ENCODE measurements at regions not wholly inside any gene's neighbourhood (a gene's known extent, or its start where the extent isn't known, plus 50 kb on each side); places are given as distances from the start of the nearest gene placed in this dataset.

DNA sequence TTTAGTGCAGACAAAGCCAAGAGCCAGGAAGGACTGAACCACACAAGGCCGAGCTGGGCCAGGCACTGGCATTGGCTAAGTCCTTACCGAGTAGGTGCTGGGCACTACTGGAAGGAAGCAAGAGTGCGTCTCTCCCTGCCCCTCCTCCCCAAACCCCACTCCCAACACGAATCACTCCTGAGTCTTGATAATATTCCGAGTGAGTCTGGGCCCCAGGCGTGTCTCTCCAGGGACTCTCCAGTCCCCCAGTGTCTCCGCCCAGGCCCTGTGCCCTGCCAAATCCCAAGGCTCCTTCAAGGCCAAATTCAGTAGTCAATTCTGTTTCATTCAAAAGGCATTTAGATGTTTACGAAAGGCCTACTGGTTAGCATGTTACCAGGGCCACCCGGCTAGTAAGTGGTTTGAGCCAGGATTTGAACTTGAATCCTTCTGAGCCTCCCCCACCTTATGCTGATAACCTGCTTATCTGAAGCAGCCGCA lies 82.8 kb downstream of the GLI2 start:
- H3K36me3 Mint-ChIP-seq (ENCODE audit: low read depth): no peaks in the 10 kb centered on the region
- H3K4me1 Mint-ChIP-seq: no peaks in the 10 kb centered on the region
- H3K27ac Mint-ChIP-seq: no peak overlapping the region
- no peak for ATAC-seq (replicated peaks)
- no peak overlapping the region for H3K4me3 Mint-ChIP-seq
- H3K9me3 Mint-ChIP-seq: no peaks in the 10 kb centered on the region
- H3K27me3 Mint-ChIP-seq: no peaks in the 10 kb centered on the region

- H3K9me3 Mint-ChIP-seq: no peaks in the 10 kb centered on the region
- no peaks in the 10 kb centered on the region for H3K36me3 Mint-ChIP-seq (ENCODE audit: low read depth)
- H3K4me1 Mint-ChIP-seq: no peaks in the 10 kb centered on the region
- H3K27me3 Mint-ChIP-seq: no peaks in the 10 kb centered on the region
- no peak overlapping the region for H3K4me3 Mint-ChIP-seq
- H3K27ac Mint-ChIP-seq: no peak overlapping the region
- ATAC-seq (replicated peaks): no peak
These were observed 84.1 kb downstream of the GLI2 start for GRCh38 chr2:120819720-120820210.

- no peak for ATAC-seq (replicated peaks)
- no peaks in the 10 kb centered on the region for H3K9me3 Mint-ChIP-seq
- H3K36me3 Mint-ChIP-seq (ENCODE audit: low read depth): no peaks in the 10 kb centered on the region
- H3K27me3 Mint-ChIP-seq: no peaks in the 10 kb centered on the region
- no peaks in the 10 kb centered on the region for H3K4me1 Mint-ChIP-seq
- no peak overlapping the region for H3K27ac Mint-ChIP-seq
- H3K4me3 Mint-ChIP-seq: no peak overlapping the region
These were observed 84.7 kb downstream of the GLI2 start for GRCh38 chr2:120820263-120820952.

GRCh38 chr2:120820953-120821279 lies 85.2 kb downstream of the GLI2 start:
- no peak overlapping the region for H3K27ac Mint-ChIP-seq
- H3K4me1 Mint-ChIP-seq: no peaks in the 10 kb centered on the region
- H3K36me3 Mint-ChIP-seq (ENCODE audit: low read depth): no peaks in the 10 kb centered on the region
- no peak overlapping the region for H3K4me3 Mint-ChIP-seq
- H3K27me3 Mint-ChIP-seq: no peaks in the 10 kb centered on the region
- H3K9me3 Mint-ChIP-seq: no peaks in the 10 kb centered on the region
- ATAC-seq (replicated peaks): no peak

- H3K4me3 Mint-ChIP-seq: no peak overlapping the region
- no peaks in the 10 kb centered on the region for H3K9me3 Mint-ChIP-seq
- no peaks in the 10 kb centered on the region for H3K4me1 Mint-ChIP-seq
- H3K36me3 Mint-ChIP-seq (ENCODE audit: low read depth): no peaks in the 10 kb centered on the region
- no peaks in the 10 kb centered on the region for H3K27me3 Mint-ChIP-seq
- ATAC-seq (replicated peaks): no peak
- no peak overlapping the region for H3K27ac Mint-ChIP-seq
These were observed 85.9 kb downstream of the GLI2 start for GRCh38 chr2:120821446-120822160.

DNA sequence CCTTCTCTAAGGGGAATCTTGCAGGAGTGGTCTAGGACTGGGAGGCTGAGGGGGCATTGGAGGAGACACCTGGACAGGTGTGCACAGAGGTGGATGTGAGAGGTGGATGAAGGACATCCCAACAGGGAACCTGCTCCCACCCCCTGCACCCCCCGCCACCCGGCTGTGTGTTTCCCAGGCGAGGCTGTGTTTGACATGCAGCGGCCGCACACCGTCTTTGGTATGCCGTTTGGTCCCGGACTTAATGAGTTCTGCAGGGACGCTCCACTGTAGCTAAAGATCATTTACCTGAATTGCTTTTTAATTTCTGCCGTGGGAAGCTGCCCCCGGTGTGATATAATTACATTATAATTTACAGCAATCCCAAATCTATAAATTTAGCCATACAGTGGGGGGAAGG lies 87.3 kb downstream of the GLI2 start:
- Mint-ChIP-seq H3K9me3 (no peaks in the 10 kb centered on the region), H3K4me1 (no peaks in the 10 kb centered on the region), H3K36me3 (ENCODE audit: low read depth) (no peaks in the 10 kb centered on the region), H3K27ac (no peak overlapping the region), H3K27me3 (no peaks in the 10 kb centered on the region), H3K4me3 (no peak overlapping the region)
- ATAC-seq (replicated peaks): no peak

DNA sequence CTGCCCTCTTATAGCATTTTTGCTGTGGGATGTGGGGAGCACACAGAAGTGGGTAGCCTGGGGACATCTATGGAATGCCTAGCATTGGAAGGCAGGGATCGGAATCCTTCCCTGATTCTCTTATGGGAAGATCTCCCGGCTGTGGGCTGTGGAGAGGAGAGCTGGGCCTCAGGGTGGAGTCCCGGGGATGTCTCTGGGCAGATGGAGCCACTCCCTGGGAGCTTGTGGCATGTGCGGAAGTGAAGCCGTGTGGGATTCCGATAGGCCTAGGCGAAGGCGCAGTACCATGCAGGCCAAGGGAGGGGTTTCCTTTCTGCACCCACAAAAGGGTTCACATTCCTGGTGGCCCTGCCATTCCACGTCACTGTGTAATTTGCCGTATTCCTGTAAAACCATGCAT lies 87.9 kb downstream of the GLI2 start:
- H3K9me3 Mint-ChIP-seq: no peaks in the 10 kb centered on the region
- no peaks in the 10 kb centered on the region for H3K4me1 Mint-ChIP-seq
- no peak overlapping the region for H3K27ac Mint-ChIP-seq
- no peaks in the 10 kb centered on the region for H3K27me3 Mint-ChIP-seq
- no peak overlapping the region for H3K4me3 Mint-ChIP-seq
- H3K36me3 Mint-ChIP-seq (ENCODE audit: low read depth): no peaks in the 10 kb centered on the region
- no peak for ATAC-seq (replicated peaks)

DNA sequence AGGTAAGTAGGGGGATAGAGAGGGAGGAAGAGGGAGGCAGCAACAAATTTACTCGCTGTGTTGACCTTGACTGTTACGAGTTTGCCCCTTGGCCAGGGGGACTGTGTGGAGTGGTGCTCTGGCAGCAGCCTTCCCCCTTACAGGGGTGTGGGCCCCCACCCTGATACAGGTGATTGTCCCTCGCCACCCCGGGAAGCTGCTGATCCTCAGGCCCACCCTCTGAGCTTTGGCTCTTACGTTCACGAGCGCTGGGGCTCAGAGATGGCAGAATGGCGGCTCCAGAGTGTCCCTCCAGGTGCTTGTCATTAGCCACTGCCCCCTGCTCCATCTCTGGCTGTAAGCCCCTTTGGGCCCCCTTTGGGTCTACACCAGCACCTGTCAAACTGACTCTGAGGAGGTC lies 88.6 kb downstream of the GLI2 start:
- ATAC-seq (replicated peaks): no peak
- Mint-ChIP-seq H3K4me1 (no peaks in the 10 kb centered on the region), H3K27ac (no peak overlapping the region), H3K9me3 (no peaks in the 10 kb centered on the region), H3K27me3 (no peaks in the 10 kb centered on the region), H3K36me3 (ENCODE audit: low read depth) (no peaks in the 10 kb centered on the region), H3K4me3 (no peak overlapping the region)

- no peak overlapping the region for H3K27ac Mint-ChIP-seq
- no peak for ATAC-seq (replicated peaks)
- H3K36me3 Mint-ChIP-seq (ENCODE audit: low read depth): no peaks in the 10 kb centered on the region
- H3K9me3 Mint-ChIP-seq: no peaks in the 10 kb centered on the region
- peaks cover 2% of the 10 kb centered on the region for H3K4me1 Mint-ChIP-seq
- H3K4me3 Mint-ChIP-seq: no peak overlapping the region
- no peaks in the 10 kb centered on the region for H3K27me3 Mint-ChIP-seq
These were observed 89.9 kb downstream of the GLI2 start for GRCh38 chr2:120825370-120826259.

DNA sequence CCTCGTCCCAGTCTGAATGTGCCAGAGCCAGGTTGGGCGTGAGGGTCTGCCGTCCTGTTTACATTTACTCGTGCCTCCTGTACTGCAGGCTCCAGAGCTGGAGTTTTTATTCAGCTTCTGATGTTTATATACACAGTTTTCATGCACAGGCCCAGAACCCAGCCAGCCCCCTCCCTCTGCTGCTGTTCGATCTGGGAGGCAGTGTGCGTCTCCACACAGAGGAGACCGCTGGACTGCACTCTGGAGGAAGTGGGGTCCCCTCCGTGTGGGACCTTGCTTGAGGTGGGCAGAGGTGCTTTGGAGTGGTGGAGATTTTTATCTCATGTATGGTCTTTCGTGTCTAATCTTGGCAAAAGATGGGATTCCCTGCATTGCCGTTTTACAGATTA lies 90.6 kb downstream of the GLI2 start:
- no peak overlapping the region for H3K4me3 Mint-ChIP-seq
- no peaks in the 10 kb centered on the region for H3K9me3 Mint-ChIP-seq
- no peaks in the 10 kb centered on the region for H3K27me3 Mint-ChIP-seq
- H3K27ac Mint-ChIP-seq: no peak overlapping the region
- no peaks in the 10 kb centered on the region for H3K36me3 Mint-ChIP-seq (ENCODE audit: low read depth)
- H3K4me1 Mint-ChIP-seq: peaks cover 5% of the 10 kb centered on the region
- no peak for ATAC-seq (replicated peaks)

DNA sequence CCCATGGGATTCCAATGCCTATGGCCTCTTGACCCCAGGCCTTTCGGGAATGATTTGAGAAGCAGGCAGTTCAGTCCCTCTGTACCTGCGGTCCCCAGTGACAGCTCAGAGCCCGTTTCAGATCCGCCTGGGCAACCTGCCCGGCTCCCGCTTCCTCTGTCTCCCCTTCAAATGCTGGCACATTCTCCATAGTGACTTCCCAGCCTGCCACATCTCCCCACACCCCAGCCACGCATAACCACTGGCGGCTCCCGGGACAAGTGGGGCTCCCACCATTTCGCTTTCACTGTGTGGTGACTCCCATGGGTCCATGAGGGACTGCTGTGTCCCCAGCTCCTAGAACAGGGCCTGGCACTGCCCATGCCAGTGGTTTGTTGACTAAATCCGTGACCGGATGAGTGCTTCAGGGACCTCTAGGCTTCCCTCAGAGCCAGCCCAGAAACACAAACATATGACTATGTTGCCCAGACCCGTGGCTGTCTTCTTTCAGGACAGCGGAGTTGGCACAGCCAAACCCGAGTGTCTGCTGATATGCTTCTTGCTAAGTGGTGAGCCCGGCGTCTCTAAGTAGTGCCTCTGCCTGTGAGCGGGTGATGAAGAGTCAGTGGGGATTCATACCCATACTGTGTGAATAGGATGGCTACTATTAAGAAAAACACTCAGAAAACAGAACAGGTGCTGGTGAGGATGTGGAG lies 91.2 kb downstream of the GLI2 start:
- Mint-ChIP-seq H3K27ac (no peak overlapping the region), H3K9me3 (no peaks in the 10 kb centered on the region), H3K27me3 (no peaks in the 10 kb centered on the region), H3K36me3 (ENCODE audit: low read depth) (no peaks in the 10 kb centered on the region), H3K4me3 (no peak overlapping the region), H3K4me1 (peaks cover 5% of the 10 kb centered on the region)
- ATAC-seq (replicated peaks): no peak

GRCh38 chr2:120828066-120828465 lies 92.4 kb downstream of the GLI2 start:
- Mint-ChIP-seq H3K4me1 (peaks cover 5% of the 10 kb centered on the region), H3K9me3 (no peaks in the 10 kb centered on the region)

GRCh38 chr2:120828829-120829632 lies 93.4 kb downstream of the GLI2 start:
- peaks cover 5% of the 10 kb centered on the region for H3K4me1 Mint-ChIP-seq
- H3K27me3 Mint-ChIP-seq: no peaks in the 10 kb centered on the region
- H3K27ac Mint-ChIP-seq: no peak overlapping the region
- H3K36me3 Mint-ChIP-seq (ENCODE audit: low read depth): no peaks in the 10 kb centered on the region
- ATAC-seq (replicated peaks): no peak
- no peaks in the 10 kb centered on the region for H3K9me3 Mint-ChIP-seq
- no peak overlapping the region for H3K4me3 Mint-ChIP-seq

More at GRCh38 chr2:120828066-120828465, 92.4 kb downstream of the GLI2 start:
- no peaks in the 10 kb centered on the region for H3K27me3 Mint-ChIP-seq
- no peak overlapping the region for H3K4me3 Mint-ChIP-seq
- ATAC-seq (replicated peaks): no peak
- H3K36me3 Mint-ChIP-seq (ENCODE audit: low read depth): no peaks in the 10 kb centered on the region
- H3K27ac Mint-ChIP-seq: no peak overlapping the region

Data from activated T-helper 17 cell treated with anti-CD3 and anti-CD28 coated beads, Interleukin-2, amount 50 U/mL, for 72 hours (primary cell).